Stimulated activated naive CD8-positive, alpha-beta T cell treated with anti-CD3 and anti-CD28 coated beads, Interleukin-15, Interleukin-2, amounts not matched to agents 100 ng/mL and 50 ng/mL, for 24 hours (primary cell): ENCODE measurements at regions not wholly inside any gene's neighbourhood (a gene's known extent, or its start where the extent isn't known, plus 50 kb on each side); places are given as distances from the start of the nearest gene placed in this dataset.

Experiments used
- H3K27ac Mint-ChIP-seq: one replicate; pipeline ENCODE4 v1.8.0; 2021; ENCODE audit warnings: mild to moderate bottlenecking, mixed read lengths
- H3K27me3 Mint-ChIP-seq: one replicate; pipeline ENCODE4 v1.8.0; 2021; ENCODE audit warnings: mixed read lengths
- H3K36me3 Mint-ChIP-seq: one replicate; pipeline ENCODE4 v1.8.0; 2021; ENCODE audit warnings: low read depth, mixed read lengths
- H3K4me1 Mint-ChIP-seq: one replicate; pipeline ENCODE4 v1.8.0; 2021; ENCODE audit warnings: low read depth, mixed read lengths
- H3K4me3 Mint-ChIP-seq: one replicate; pipeline ENCODE4 v1.8.0; 2021; ENCODE audit warnings: mild to moderate bottlenecking, mixed read lengths
- H3K9me3 Mint-ChIP-seq: one replicate; pipeline ENCODE4 v1.8.0; 2021; ENCODE audit warnings: mixed read lengths

DNA sequence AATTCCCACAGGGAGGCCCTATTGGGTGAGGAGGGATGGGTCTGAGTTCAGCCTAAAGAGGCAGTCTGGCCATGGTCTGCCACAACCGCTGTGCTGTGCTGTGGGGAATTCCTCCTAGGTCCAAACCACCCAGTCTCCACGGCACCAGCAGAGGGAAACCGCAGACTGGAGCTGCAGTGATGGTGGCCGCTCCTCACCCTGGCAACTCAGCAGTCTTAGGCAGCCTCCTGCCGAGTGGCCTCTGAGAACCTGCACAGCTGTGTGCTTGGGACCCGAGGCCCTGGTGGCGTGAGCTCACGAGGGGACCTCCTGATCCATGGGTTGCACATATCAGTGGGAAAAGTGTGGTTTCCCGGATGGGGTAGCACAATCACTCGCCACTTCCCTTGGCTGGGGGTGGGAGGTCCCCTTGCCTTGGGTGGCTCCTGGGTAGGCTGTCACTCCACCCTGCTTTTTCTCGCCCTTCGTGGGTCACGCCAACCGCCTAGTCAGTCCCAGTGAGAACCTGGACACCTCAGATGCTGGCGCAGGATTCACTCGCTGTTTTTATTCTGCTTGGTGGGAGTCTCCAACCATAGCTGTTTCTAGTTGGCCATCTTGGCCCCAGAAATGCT, 242.2 kb downstream of the CDH26 start:
- Mint-ChIP-seq H3K27me3 (peaks cover 8% of the 10 kb centered on the region), H3K4me1 (no peaks in the 10 kb centered on the region)

DNA sequence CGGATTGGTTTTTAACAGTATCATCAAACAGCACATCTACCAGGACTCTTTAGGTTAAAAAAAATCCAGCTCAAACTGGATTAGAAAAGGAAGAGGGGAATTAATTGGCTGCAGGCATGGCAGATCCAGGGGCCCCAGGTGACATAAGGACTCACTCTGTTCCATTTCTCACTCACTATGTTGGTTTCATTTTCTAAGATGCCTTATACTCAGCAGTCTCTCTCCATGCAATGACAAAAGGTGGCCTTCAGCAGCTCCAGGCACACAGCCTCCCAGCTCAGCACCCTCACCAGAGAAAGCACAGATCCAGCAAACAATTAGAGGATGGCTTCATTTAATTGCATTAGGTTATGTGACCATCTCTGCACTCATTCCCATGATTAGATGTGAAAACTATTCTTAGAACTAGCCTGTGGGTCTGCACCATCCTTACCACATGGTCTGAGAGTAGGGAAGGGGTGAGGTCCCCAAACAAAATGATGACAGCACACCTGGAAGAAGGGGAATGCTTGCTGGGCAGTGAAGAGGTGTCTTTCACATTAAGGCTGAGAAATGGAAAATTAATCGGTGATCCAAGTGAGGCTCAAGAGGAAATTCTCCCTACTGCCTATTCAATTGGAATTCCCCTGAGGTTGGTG, 243.1 kb downstream of the CDH26 start:
- Mint-ChIP-seq H3K4me3 (no peak overlapping the region), H3K4me1 (no peaks in the 10 kb centered on the region), H3K27me3 (peaks cover 8% of the 10 kb centered on the region), H3K27ac (no peak overlapping the region), H3K9me3 (peaks cover 12% of the 10 kb centered on the region), H3K36me3 (no peaks in the 10 kb centered on the region)

More for the DNA sequence above, 242.2 kb downstream of the CDH26 start:
- no peak overlapping the region for H3K4me3 Mint-ChIP-seq
- peaks cover 12% of the 10 kb centered on the region for H3K9me3 Mint-ChIP-seq
- no peak overlapping the region for H3K27ac Mint-ChIP-seq
- no peaks in the 10 kb centered on the region for H3K36me3 Mint-ChIP-seq

DNA sequence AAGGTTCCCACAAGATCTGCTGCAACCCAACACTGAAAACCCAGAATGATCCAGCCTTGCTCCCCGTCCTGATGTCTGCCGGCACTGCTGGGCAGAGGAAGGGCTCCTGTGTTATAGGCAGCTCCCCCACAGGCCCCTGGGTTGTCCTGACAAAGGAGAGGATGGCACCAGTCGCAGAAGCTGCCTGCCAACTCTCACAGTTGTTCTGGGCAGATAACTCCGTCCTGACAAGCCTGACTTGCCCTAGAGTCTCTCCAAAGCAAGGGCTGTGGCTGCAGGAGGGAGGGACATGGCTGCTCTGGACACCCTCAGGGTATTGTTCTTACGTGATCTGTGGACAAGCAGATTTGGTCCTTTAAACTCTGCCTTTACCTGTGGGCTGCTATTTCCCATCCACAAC, 243.8 kb downstream of the CDH26 start:
- Mint-ChIP-seq H3K27ac (no peak overlapping the region), H3K4me3 (no peak overlapping the region), H3K4me1 (no peaks in the 10 kb centered on the region), H3K9me3 (peaks cover 12% of the 10 kb centered on the region), H3K36me3 (no peaks in the 10 kb centered on the region), H3K27me3 (peaks cover 8% of the 10 kb centered on the region)

GRCh38 chr20:60203451-60203850, 245.2 kb downstream of the CDH26 start:
- H3K4me1 Mint-ChIP-seq: no peaks in the 10 kb centered on the region
- peaks cover 12% of the 10 kb centered on the region for H3K9me3 Mint-ChIP-seq
- H3K4me3 Mint-ChIP-seq: no peak overlapping the region
- H3K27ac Mint-ChIP-seq: no peak overlapping the region
- peaks cover 8% of the 10 kb centered on the region for H3K27me3 Mint-ChIP-seq
- H3K36me3 Mint-ChIP-seq: no peaks in the 10 kb centered on the region

DNA sequence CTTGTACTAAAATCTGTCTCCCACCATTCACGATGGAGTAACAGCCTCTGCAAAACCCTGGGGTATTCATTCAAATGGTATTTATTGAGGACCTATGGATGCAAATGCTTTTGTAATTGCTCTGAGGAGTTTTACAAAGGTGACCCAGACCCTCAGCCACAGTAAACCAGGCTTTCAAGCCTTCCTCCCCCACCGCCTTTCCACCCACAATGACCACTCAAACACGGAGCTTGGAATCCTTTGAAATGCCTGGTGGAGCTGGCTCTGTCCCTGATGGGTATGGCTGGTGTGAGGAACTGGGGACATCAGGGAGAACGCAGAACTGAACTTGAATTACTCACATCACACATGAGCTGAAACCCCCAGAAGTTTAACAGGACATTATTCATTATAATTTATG, 246.4 kb downstream of the CDH26 start:
- H3K4me3 Mint-ChIP-seq: no peak overlapping the region
- H3K27ac Mint-ChIP-seq: no peak overlapping the region
- no peaks in the 10 kb centered on the region for H3K36me3 Mint-ChIP-seq
- peaks cover under 1% of the 10 kb centered on the region for H3K9me3 Mint-ChIP-seq
- peaks cover 5% of the 10 kb centered on the region for H3K27me3 Mint-ChIP-seq
- no peaks in the 10 kb centered on the region for H3K4me1 Mint-ChIP-seq

GRCh38 chr20:60206259-60206658, 248.0 kb downstream of the CDH26 start:
- Mint-ChIP-seq H3K4me1 (no peaks in the 10 kb centered on the region), H3K9me3 (no peaks in the 10 kb centered on the region)

DNA sequence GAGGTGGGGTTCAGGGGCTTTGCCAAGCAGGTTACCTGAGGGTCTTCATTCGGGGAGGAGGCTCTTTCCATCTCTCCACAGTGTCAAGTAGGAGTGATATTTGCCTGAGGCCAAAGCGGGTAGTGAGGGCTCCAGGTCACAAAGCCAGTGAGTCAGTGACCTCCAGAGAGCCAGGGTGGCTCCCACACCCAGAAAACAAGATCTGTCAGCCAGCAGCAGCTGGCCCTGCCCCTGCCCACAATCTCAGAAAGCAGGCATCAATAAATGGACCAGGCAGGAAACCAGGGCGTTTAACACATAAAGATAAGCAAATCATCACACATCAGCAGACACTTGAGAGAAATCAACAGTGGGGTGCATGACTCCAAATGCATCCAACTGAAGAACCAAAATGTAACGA, 250.8 kb downstream of the CDH26 start:
- no peaks in the 10 kb centered on the region for H3K36me3 Mint-ChIP-seq
- H3K4me1 Mint-ChIP-seq: no peaks in the 10 kb centered on the region
- no peak overlapping the region for H3K27ac Mint-ChIP-seq
- peaks cover 4% of the 10 kb centered on the region for H3K27me3 Mint-ChIP-seq
- H3K9me3 Mint-ChIP-seq: no peaks in the 10 kb centered on the region
- no peak overlapping the region for H3K4me3 Mint-ChIP-seq

More at GRCh38 chr20:60206259-60206658, 248.0 kb downstream of the CDH26 start:
- H3K27ac Mint-ChIP-seq: no peak overlapping the region
- H3K4me3 Mint-ChIP-seq: no peak overlapping the region
- no peaks in the 10 kb centered on the region for H3K36me3 Mint-ChIP-seq
- peaks cover 4% of the 10 kb centered on the region for H3K27me3 Mint-ChIP-seq

DNA sequence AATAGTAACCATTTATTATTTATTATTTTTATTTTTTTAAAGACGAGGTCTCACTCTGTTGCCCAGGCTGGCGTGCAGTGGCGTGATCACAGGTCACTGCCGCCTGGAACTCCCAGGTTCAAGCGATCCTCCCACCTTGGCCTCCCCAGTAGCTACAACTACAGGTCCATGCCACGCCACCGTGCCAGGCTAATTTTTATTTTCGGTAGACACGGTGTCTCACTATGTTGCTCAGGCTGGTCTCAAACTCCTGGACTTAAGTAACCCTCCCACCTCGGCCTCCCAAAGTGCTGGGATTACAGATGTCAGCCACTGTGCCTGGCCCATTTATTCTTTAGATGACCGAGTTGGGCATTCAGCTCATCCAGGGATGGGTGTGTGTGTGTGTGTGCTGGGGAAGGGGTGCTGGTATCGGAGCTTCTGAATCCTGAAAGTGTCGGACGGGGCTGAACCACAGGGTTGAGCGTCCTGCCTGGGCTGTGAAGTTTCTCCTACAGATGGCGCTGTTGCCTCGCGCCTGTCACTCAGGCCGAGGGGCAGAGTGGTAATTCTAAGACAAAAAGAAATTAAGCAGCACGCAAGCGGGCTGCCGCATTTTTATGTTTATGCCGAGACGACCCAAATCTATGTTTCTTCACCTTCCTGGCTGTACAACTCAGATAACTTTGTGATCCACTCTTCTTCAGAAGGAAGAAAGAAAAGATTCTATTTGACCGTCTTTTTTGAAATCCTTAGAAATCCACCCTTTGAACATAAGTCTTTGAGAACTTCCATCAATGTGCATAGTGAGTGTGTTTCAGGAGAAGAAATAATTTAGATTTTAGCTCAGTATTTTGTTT, 252.8 kb downstream of the CDH26 start:
- Mint-ChIP-seq H3K4me3 (no peak overlapping the region), H3K27ac (no peak overlapping the region), H3K36me3 (no peaks in the 10 kb centered on the region)

GRCh38 chr20:60211618-60212463, 253.6 kb downstream of the CDH26 start:
- Mint-ChIP-seq H3K4me3 (no peak overlapping the region), H3K27me3 (peaks cover 4% of the 10 kb centered on the region), H3K27ac (no peak overlapping the region), H3K4me1 (no peaks in the 10 kb centered on the region), H3K9me3 (no peaks in the 10 kb centered on the region), H3K36me3 (no peaks in the 10 kb centered on the region)

More for the DNA sequence above, 252.8 kb downstream of the CDH26 start:
- Mint-ChIP-seq H3K4me1 (no peaks in the 10 kb centered on the region), H3K9me3 (no peaks in the 10 kb centered on the region), H3K27me3 (peaks cover 4% of the 10 kb centered on the region)

- Mint-ChIP-seq H3K4me3 (no peak overlapping the region), H3K9me3 (no peaks in the 10 kb centered on the region), H3K36me3 (no peaks in the 10 kb centered on the region), H3K27me3 (peaks cover 4% of the 10 kb centered on the region), H3K4me1 (no peaks in the 10 kb centered on the region), H3K27ac (no peak overlapping the region)
Measured at GRCh38 chr20:60212695-60213094, 254.5 kb downstream of the CDH26 start.

GRCh38 chr20:60213126-60213893, 255.1 kb downstream of the CDH26 start:
- Mint-ChIP-seq H3K9me3 (no peaks in the 10 kb centered on the region), H3K27me3 (peaks cover 4% of the 10 kb centered on the region), H3K36me3 (no peaks in the 10 kb centered on the region), H3K27ac (no peak overlapping the region), H3K4me3 (no peak overlapping the region), H3K4me1 (no peaks in the 10 kb centered on the region)

DNA sequence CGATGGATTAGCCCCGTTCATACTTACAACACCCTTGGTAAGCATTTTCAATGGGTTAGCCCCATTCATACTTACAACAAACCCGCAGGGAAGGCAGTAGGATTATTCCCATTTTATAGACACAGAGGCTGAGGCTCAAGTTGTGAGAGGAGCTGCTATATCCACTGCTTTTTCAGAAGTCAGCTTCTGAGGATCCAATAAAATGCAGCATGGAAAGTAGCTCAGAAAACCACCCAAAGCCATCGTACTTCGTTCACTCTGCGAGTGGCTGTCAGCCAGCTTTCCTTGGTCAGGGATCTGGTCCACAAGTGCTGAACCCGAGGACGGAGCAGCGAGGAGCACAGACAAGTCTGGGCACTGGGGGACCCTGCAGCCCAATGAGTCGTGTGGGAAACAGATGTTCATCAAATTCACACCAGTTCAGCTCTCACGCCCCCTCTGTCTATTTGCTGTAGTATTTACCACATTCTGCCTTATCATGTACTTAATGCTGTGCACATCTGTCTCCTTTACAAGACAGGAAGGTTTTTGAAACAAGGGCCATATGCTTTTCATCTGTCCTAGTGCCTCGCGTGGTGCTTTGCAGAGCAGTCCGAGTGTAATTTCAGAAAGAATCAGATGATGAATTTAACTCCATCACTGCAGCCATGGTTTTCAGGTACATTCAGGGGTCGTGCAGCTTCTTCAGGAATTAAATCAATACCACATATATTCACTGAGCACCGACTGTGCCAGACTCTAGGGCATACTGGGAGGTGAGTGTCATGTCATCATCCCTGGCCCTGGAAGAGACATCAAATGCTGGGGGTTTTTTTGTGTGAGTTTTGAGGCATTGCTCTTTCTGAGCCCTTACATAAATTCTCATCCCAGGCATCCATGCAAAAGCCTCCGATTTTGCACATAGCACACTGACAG, 256.9 kb downstream of the CDH26 start:
- H3K4me1 Mint-ChIP-seq: no peaks in the 10 kb centered on the region

More for the DNA sequence above, 256.9 kb downstream of the CDH26 start:
- Mint-ChIP-seq H3K27ac (no peak overlapping the region), H3K9me3 (no peaks in the 10 kb centered on the region), H3K36me3 (no peaks in the 10 kb centered on the region), H3K4me3 (no peak overlapping the region), H3K27me3 (no peaks in the 10 kb centered on the region)
